Stomach (tissue), 8 donors: ENCODE measurements at regions not wholly inside any gene's neighbourhood (a gene's known extent, or its start where the extent isn't known, plus 50 kb on each side); places are given as distances from the start of the nearest gene placed in this dataset.

Experiments used
- DNase-seq, 2 donors: peaks; one replicate each; pipeline versions ENCODE4 v3.0.0 to v3.0.0-alpha.2; 2013 to 2019
- H3K27ac ChIP-seq, 5 donors: fragments of 200-600 bp in 4 of 5; sonication (generic) in 4 of 5; one replicate each; pipeline ENCODE4 v1.5.1; 2013 to 2019; ENCODE audit warnings: mild to moderate bottlenecking in 1 of 5, moderate library complexity in 1 of 5
- H3K27me3 ChIP-seq, 3 donors: fragments of 200-600 bp; sonication (generic); one replicate each; pipeline ENCODE4 v1.5.1; 2017 to 2019; ENCODE audit warnings: mixed run types in 1 of 3
- H3K36me3 ChIP-seq, 4 donors: fragments of 200-600 bp; sonication (generic); 1 replicate in 3 of 4; 2 replicates in 1 of 4; pipeline ENCODE4 v1.5.1; 2016 to 2019
- H3K4me1 ChIP-seq, 4 donors: fragments of 200-600 bp; sonication (generic); one replicate each; pipeline ENCODE4 v1.5.1; 2016 to 2019
- H3K4me3 ChIP-seq, 4 donors: fragments of 200-600 bp; sonication (generic) in 3 of 4; one replicate each; pipeline ENCODE4 v1.5.1; 2016 to 2019; ENCODE audit warnings: mild to moderate bottlenecking in 1 of 4
- H3K9me3 ChIP-seq, 4 donors: fragments of 200-600 bp; sonication (generic); one replicate each; pipeline ENCODE4 v1.5.1; 2016 to 2019
- CTCF ChIP-seq, 7 experiments: fragments of 450-650 bp in 4 of 7; fragments of 200-600 bp in 3 of 7; sonication (generic) in 3 of 7; IDR thresholded peaks; one replicate each; pipeline ENCODE4 v1.5.1; 2016 to 2019; ENCODE audit warnings: antibody characterized with exemption in 7 of 7, control low read depth in 2 of 7, mild to moderate bottlenecking in 1 of 7
- EP300 ChIP-seq: sonication (generic); formaldehyde crosslinking; IDR thresholded peaks from one replicate; pipeline ENCODE4 v1.6.1; 2017; ENCODE audit warnings: antibody characterized with exemption
- POLR2A ChIP-seq, 4 donors: fragments of 450-650 bp; IDR thresholded peaks; one replicate each; pipeline ENCODE4 v1.6.1; 2016; ENCODE audit warnings: antibody characterized with exemption in 4 of 4, control low read depth in 2 of 4, mild to moderate bottlenecking in 1 of 4, moderate library complexity in 1 of 4
- POLR2AphosphoS5 ChIP-seq, 3 donors: sonication (generic); formaldehyde crosslinking; IDR thresholded peaks; one replicate each; pipeline ENCODE4 v1.6.1; 2016; ENCODE audit warnings: antibody characterized with exemption in 3 of 3
- WGBS, 5 donors: extraction: QIAGEN DNeasy Blood & Tissue Kit in 3 of 5; methylation state at CpG; one replicate each; pipeline versions ENCODE4 v1.1.5 to v1.1.7; 2013 to 2018; 5-methylcytosine and 5-hydroxymethylcytosine counted together
- intact Hi-C: fragments of 100-400 bp; cut with DNase I; formaldehyde crosslinking; loops from one replicate; pipeline ENCODE4 v1.15.1; 2023; ENCODE audit warnings: low total_unique reads
- donor health status: healthy with polysubstance abuse.
- donor health status: Bipolar disorder and iron deficiency.
- donor health status: healthy.

GRCh38 chr1:75074831-75075395, 59.3 kb upstream of the LHX8 start:
- intact Hi-C loops = no loop called here
- DNase-seq = no peak
- H3K4me1 ChIP-seq = no peaks in the 10 kb centered on the region
- 4 to 9% (median 5%) methylated on average over 4 of the region's 4 CpGs for WGBS, 5 donors
- no peaks in the 10 kb centered on the region for H3K27me3 ChIP-seq
- H3K9me3 ChIP-seq = peaks cover 0 to 5% (median 0%) of the 10 kb centered on the region in 4 donors
- H3K27ac ChIP-seq = no peak overlapping the region
- TF ChIP-seq POLR2AphosphoS5 (IDR thresholded peaks at IDR 0.05) (no peak), EP300 (no peak), CTCF (IDR thresholded peaks at IDR 0.05) (no peak)
- no peak overlapping the region for H3K4me3 ChIP-seq
- H3K36me3 ChIP-seq = no peaks in the 10 kb centered on the region

- no peak overlapping the region for H3K27ac ChIP-seq
- H3K36me3 ChIP-seq = no peaks in the 10 kb centered on the region
- peak in 1 of 2 donors; percentile 2 for DNase-seq
- H3K4me1 ChIP-seq = no peaks in the 10 kb centered on the region
- H3K27me3 ChIP-seq = no peaks in the 10 kb centered on the region
- TF ChIP-seq POLR2A (IDR thresholded peaks at IDR 0.05) = no peak
- TF ChIP-seq POLR2AphosphoS5 (IDR thresholded peaks at IDR 0.05) = no peak
- TF ChIP-seq CTCF (IDR thresholded peaks at IDR 0.05) = no peak
- no peak for TF ChIP-seq EP300
- H3K9me3 ChIP-seq = no peaks in the 10 kb centered on the region
- WGBS, 5 donors = 25 to 46% (median 37%) methylated on average over 4 of the region's 4 CpGs
- H3K4me3 ChIP-seq = no peak overlapping the region
- intact Hi-C loops = no loop called here
These were observed 54.5 kb upstream of the LHX8 start for GRCh38 chr1:75079538-75080290.

- no peak overlapping the region for H3K4me3 ChIP-seq
- no peaks in the 10 kb centered on the region for H3K36me3 ChIP-seq
- no peak overlapping the region for H3K27ac ChIP-seq
- H3K9me3 ChIP-seq = no peaks in the 10 kb centered on the region
- 13 to 43% (median 22%) methylated on average over 1 of the region's 1 CpG for WGBS, 5 donors
- intact Hi-C loops = no loop called here
- H3K27me3 ChIP-seq = no peaks in the 10 kb centered on the region
- TF ChIP-seq POLR2A (IDR thresholded peaks at IDR 0.05) (no peak), CTCF (IDR thresholded peaks at IDR 0.05) (no peak), EP300 (no peak), POLR2AphosphoS5 (IDR thresholded peaks at IDR 0.05) (no peak)
- no peak for DNase-seq
- H3K4me1 ChIP-seq = no peaks in the 10 kb centered on the region
These were observed 51.0 kb upstream of the LHX8 start for GRCh38 chr1:75083223-75083622.

- no peak for DNase-seq
- Histone ChIP-seq H3K9me3 (no peaks in the 10 kb centered on the region), H3K4me1 (no peaks in the 10 kb centered on the region), H3K27ac (no peak overlapping the region), H3K27me3 (no peaks in the 10 kb centered on the region), H3K4me3 (no peak overlapping the region), H3K36me3 (no peaks in the 10 kb centered on the region)
- 66 to 80% (median 77%) methylated on average over 4 of the region's 4 CpGs for WGBS, 5 donors
- intact Hi-C loops = no loop called here
- TF ChIP-seq POLR2A (IDR thresholded peaks at IDR 0.05) = no peak
- no peak for TF ChIP-seq EP300
- TF ChIP-seq CTCF (IDR thresholded peaks at IDR 0.05) = no peak
- no peak for TF ChIP-seq POLR2AphosphoS5 (IDR thresholded peaks at IDR 0.05)
These were observed 50.2 kb upstream of the LHX8 start for GRCh38 chr1:75083848-75084514.
